GM23248 (cell line): ENCODE measurements at regions not wholly inside any gene's neighbourhood (a gene's known extent, or its start where the extent isn't known, plus 50 kb on each side); places are given as distances from the start of the nearest gene placed in this dataset.
"Not testable (repeated sequence)": the region's sequence is repeated elsewhere in the genome, so short reads cannot be mapped to it uniquely, and the experiment has no call there.

Source experiments
- EZH2 ChIP-seq: fragments of 200-600 bp; sonication (generic); IDR thresholded peaks from 2 replicates; pipeline ENCODE4 v1.6.1; 2018; ENCODE audit warnings: antibody characterized with exemption, mild to moderate bottlenecking; ENCODE audit not compliant: insufficient read depth, poor library complexity, severe bottlenecking
- EZH2phosphoT487 ChIP-seq: fragments of 200-600 bp; sonication (generic); IDR thresholded peaks from 2 replicates; pipeline ENCODE4 v1.6.1; 2018; ENCODE audit warnings: antibody characterized with exemption, moderate library complexity, mild to moderate bottlenecking, low read depth; ENCODE audit not compliant: insufficient read depth

GRCh38 chrX:89658662-89659061 lies 263.0 kb upstream of the TGIF2LX start:
- TF ChIP-seq EZH2, EZH2phosphoT487: not testable (repeated sequence)
